SH-SY5Y (cell line): ENCODE measurements at regions not wholly inside any gene's neighbourhood (a gene's known extent, or its start where the extent isn't known, plus 50 kb on each side); places are given as distances from the start of the nearest gene placed in this dataset.

Experiments used
- GATA2 ChIP-seq: IDR thresholded peaks from 2 replicates; pipeline ENCODE4 v1.6.1; 2011; ENCODE audit warnings: mild to moderate bottlenecking, low read depth, low read length
- GATA3 ChIP-seq: IDR thresholded peaks from 2 replicates; pipeline ENCODE4 v1.6.1; 2011; ENCODE audit warnings: low read depth, mild to moderate bottlenecking, low read length, moderate library complexity

GRCh38 chr2:144824306-144825080, 304.6 kb upstream of the ZEB2 start:
- TF ChIP-seq GATA3 (no peak), GATA2 (no peak)

- TF ChIP-seq GATA3: no peak
- no peak for TF ChIP-seq GATA2
Observed at GRCh38 chr2:144822966-144823365, 303.0 kb upstream of the ZEB2 start.

- TF ChIP-seq GATA2 (no peak), GATA3 (no peak)
Observed at GRCh38 chr2:144812288-144812687, 292.4 kb upstream of the ZEB2 start.

GRCh38 chr2:144801766-144802165, 281.8 kb upstream of the ZEB2 start:
- no peak for TF ChIP-seq GATA3
- no peak for TF ChIP-seq GATA2

- no peak for TF ChIP-seq GATA3
- no peak for TF ChIP-seq GATA2
Observed at GRCh38 chr2:144801325-144801724, 281.4 kb upstream of the ZEB2 start.

GRCh38 chr2:144798989-144799388, 279.1 kb upstream of the ZEB2 start:
- TF ChIP-seq GATA2: no peak
- TF ChIP-seq GATA3: no peak

- TF ChIP-seq GATA3 (no peak), GATA2 (no peak)
Observed at GRCh38 chr2:144798034-144798433, 278.1 kb upstream of the ZEB2 start.

- TF ChIP-seq GATA3 (no peak), GATA2 (no peak)
Observed at GRCh38 chr2:144796936-144797335, 277.0 kb upstream of the ZEB2 start.

GRCh38 chr2:144796164-144796563, 276.2 kb upstream of the ZEB2 start:
- TF ChIP-seq GATA2: no peak
- TF ChIP-seq GATA3: no peak

GRCh38 chr2:144785253-144785652, 265.3 kb upstream of the ZEB2 start:
- TF ChIP-seq GATA2 (no peak), GATA3 (no peak)

GRCh38 chr2:144780983-144781382, 261.1 kb upstream of the ZEB2 start:
- no peak for TF ChIP-seq GATA2
- TF ChIP-seq GATA3: no peak

- TF ChIP-seq GATA2 (no peak), GATA3 (no peak)
Observed at GRCh38 chr2:144776766-144777165, 256.8 kb upstream of the ZEB2 start.

- TF ChIP-seq GATA3 (no peak), GATA2 (no peak)
Observed at GRCh38 chr2:144774809-144775208, 254.9 kb upstream of the ZEB2 start.

- no peak for TF ChIP-seq GATA3
Observed at GRCh38 chr2:144771348-144771747, 251.4 kb upstream of the ZEB2 start.

- no peak for TF ChIP-seq GATA3
- no peak for TF ChIP-seq GATA2
Observed at GRCh38 chr2:144770616-144771230, 250.8 kb upstream of the ZEB2 start.

GRCh38 chr2:144759746-144760145, 239.8 kb upstream of the ZEB2 start:
- TF ChIP-seq GATA3 (no peak), GATA2 (no peak)
